Hepatocyte (in vitro differentiated cells): ENCODE measurements at regions not wholly inside any gene's neighbourhood (a gene's known extent, or its start where the extent isn't known, plus 50 kb on each side); places are given as distances from the start of the nearest gene placed in this dataset.

ENCODE experiments used
- CTCF ChIP-seq: fragments of 200-600 bp; sonication (generic); IDR thresholded peaks from 2 replicates; pipeline ENCODE4 v1.5.1; 2016; ENCODE audit warnings: antibody characterized with exemption, mild to moderate bottlenecking; ENCODE audit not compliant: poor library complexity
- EZH2 ChIP-seq: fragments of 200-600 bp; sonication (generic); IDR thresholded peaks from 2 replicates; pipeline ENCODE4 v1.6.1; 2016; ENCODE audit warnings: antibody characterized with exemption, mild to moderate bottlenecking, borderline replicate concordance
- EZH2phosphoT487 ChIP-seq: fragments of 200-600 bp; sonication (generic); IDR thresholded peaks from one replicate; pipeline ENCODE4 v1.6.1; 2018; ENCODE audit warnings: antibody characterized with exemption, mild to moderate bottlenecking, low read depth, moderate library complexity; ENCODE audit not compliant: unreplicated experiment, severe bottlenecking

- no peak for TF ChIP-seq CTCF
- no peak for TF ChIP-seq EZH2phosphoT487
- no peak for TF ChIP-seq EZH2
Observed at GRCh38 chr7:91571601-91572000, 307.4 kb downstream of the FZD1 start.
